ENCODE measurements at regions not wholly inside any gene's neighbourhood (a gene's known extent, or its start where the extent isn't known, plus 50 kb on each side); places are given as distances from the start of the nearest gene placed in this dataset.
"Not testable (repeated sequence)": the region's sequence is repeated elsewhere in the genome, so short reads cannot be mapped to it uniquely, and the experiment has no call there.

- ATAC-seq (no peak), DNase-seq (no peak)
- peaks cover 2% of the 10 kb centered on the region for H3K9me3 Mint-ChIP-seq
- intact Hi-C loops (cut with micrococcal nuclease): no loop called here
- ChIA-PET POLR2A (no interaction called here), CTCF (no interaction called here)
- no peaks in the 10 kb centered on the region for H3K27me3 Mint-ChIP-seq
- no peaks in the 10 kb centered on the region for H3K4me1 Mint-ChIP-seq (ENCODE audit: low read depth)
- H3K27ac Mint-ChIP-seq: no peak overlapping the region
- no peak for TF ChIP-seq CTCF (IDR thresholded peaks at IDR 0.05)
- no peak overlapping the region for H3K4me3 Mint-ChIP-seq
- H3K36me3 Mint-ChIP-seq (ENCODE audit: low read depth): no peaks in the 10 kb centered on the region
Measured at GRCh38 chr5:101785090-101785489, 511.0 kb downstream of the SLCO4C1 start.

GRCh38 chr5:101783241-101784013 lies 512.7 kb downstream of the SLCO4C1 start:
- Mint-ChIP-seq H3K27ac (no peak overlapping the region), H3K27me3 (no peaks in the 10 kb centered on the region), H3K9me3 (peaks cover 6% of the 10 kb centered on the region), H3K4me3 (no peak overlapping the region), H3K4me1 (ENCODE audit: low read depth) (no peaks in the 10 kb centered on the region), H3K36me3 (ENCODE audit: low read depth) (no peaks in the 10 kb centered on the region)
- POLR2A ChIA-PET: no interaction called here
- no peak for TF ChIP-seq CTCF (IDR thresholded peaks at IDR 0.05)
- no peak for DNase-seq
- CTCF ChIA-PET: no interaction called here
- intact Hi-C loops (cut with micrococcal nuclease): no loop called here
- ATAC-seq: no peak

- no peak for TF ChIP-seq CTCF (IDR thresholded peaks at IDR 0.05)
- ATAC-seq (no peak), DNase-seq (no peak)
- H3K9me3 Mint-ChIP-seq: peaks cover 6% of the 10 kb centered on the region
- H3K4me1 Mint-ChIP-seq (ENCODE audit: low read depth): no peaks in the 10 kb centered on the region
- no peak overlapping the region for H3K4me3 Mint-ChIP-seq
- no peaks in the 10 kb centered on the region for H3K27me3 Mint-ChIP-seq
- ChIA-PET POLR2A (no interaction called here), CTCF (no interaction called here)
- intact Hi-C loops (cut with micrococcal nuclease): no loop called here
- no peaks in the 10 kb centered on the region for H3K36me3 Mint-ChIP-seq (ENCODE audit: low read depth)
- no peak overlapping the region for H3K27ac Mint-ChIP-seq
Measured at GRCh38 chr5:101782352-101783103, 513.6 kb downstream of the SLCO4C1 start.

GRCh38 chr5:101751105-101751504 lies 545.0 kb downstream of the SLCO4C1 start:
- Mint-ChIP-seq H3K4me1 (ENCODE audit: low read depth) (no peaks in the 10 kb centered on the region), H3K36me3 (ENCODE audit: low read depth) (no peaks in the 10 kb centered on the region), H3K4me3 (no peak overlapping the region), H3K27me3 (no peaks in the 10 kb centered on the region), H3K9me3 (peaks cover 4% of the 10 kb centered on the region), H3K27ac (no peak overlapping the region)
- ChIA-PET POLR2A (no interaction called here), CTCF (no interaction called here)
- ATAC-seq (no peak), DNase-seq (no peak)
- TF ChIP-seq CTCF (IDR thresholded peaks at IDR 0.05): no peak
- intact Hi-C loops (cut with micrococcal nuclease): no loop called here

- H3K9me3 Mint-ChIP-seq; intact Hi-C loops (cut with micrococcal nuclease); H3K27me3 Mint-ChIP-seq; H3K36me3 Mint-ChIP-seq (ENCODE audit: low read depth); ATAC-seq; DNase-seq; H3K27ac Mint-ChIP-seq; H3K4me1 Mint-ChIP-seq (ENCODE audit: low read depth); POLR2A ChIA-PET; H3K4me3 Mint-ChIP-seq: not testable (repeated sequence)
- CTCF ChIA-PET: interaction anchor here (1.5 kb wide), 1 partner anchor 65 kb away, joined by 3 read pairs; no protein-coding TSS in a partner anchor
Measured at GRCh38 chr5:101743000-101743399, 553.1 kb downstream of the SLCO4C1 start.
